Brain microvascular endothelial cell (primary cell): ENCODE measurements at regions not wholly inside any gene's neighbourhood (a gene's known extent, or its start where the extent isn't known, plus 50 kb on each side); places are given as distances from the start of the nearest gene placed in this dataset.

Experiments
- DNase-seq: peaks from one replicate; pipeline ENCODE4 v3.0.0-alpha.2; 2020
- H3K27ac ChIP-seq: fragments of 250-450 bp; sonication (Bioruptor Pico); 2 replicates; pipeline ENCODE4 v1.5.1; 2020; ENCODE audit warnings: mild to moderate bottlenecking, moderate library complexity
- H3K27me3 ChIP-seq: fragments of 250-450 bp; sonication (Bioruptor Pico); replicated peaks from 2 replicates; pipeline ENCODE4 v1.5.1; 2020; ENCODE audit warnings: mild to moderate bottlenecking
- H3K36me3 ChIP-seq: fragments of 250-450 bp; sonication (Bioruptor Pico); replicated peaks from 2 replicates; pipeline ENCODE4 v1.5.1; 2020; ENCODE audit warnings: mild to moderate bottlenecking
- H3K4me3 ChIP-seq: 2 replicates; pipeline ENCODE4 v1.5.1; 2011; ENCODE audit warnings: low read depth, mild to moderate bottlenecking, control low read depth, low read length, moderate library complexity
- CTCF ChIP-seq: IDR thresholded peaks from 2 replicates; pipeline ENCODE4 v1.5.1; 2011; ENCODE audit warnings: low read depth, mild to moderate bottlenecking, moderate library complexity, low read length, control low read depth, inconsistent platforms; ENCODE audit errors: missing control alignments
- in situ Hi-C: cut with HindIII; loops from 2 replicates; pipeline ENCODE4 v1.10.0; 2017; ENCODE audit warnings: low sequenced_read_pairs, low pct_ligation_motif_present

- no peak for TF ChIP-seq CTCF
- no peaks in the 10 kb centered on the region for H3K36me3 ChIP-seq
- H3K27me3 ChIP-seq: no peaks in the 10 kb centered on the region
- DNase-seq: no peak
- H3K4me3 ChIP-seq: no peak overlapping the region
- in situ Hi-C loops: no loop called here
- H3K27ac ChIP-seq: no peak overlapping the region
Measured at GRCh38 chr7:9175871-9176270, 742.5 kb downstream of the NXPH1 start.

GRCh38 chr7:9181356-9181755 lies 747.9 kb downstream of the NXPH1 start:
- DNase-seq: no peak
- Histone ChIP-seq H3K27ac (no peak overlapping the region), H3K36me3 (no peaks in the 10 kb centered on the region), H3K4me3 (no peak overlapping the region), H3K27me3 (no peaks in the 10 kb centered on the region)
- no peak for TF ChIP-seq CTCF
- in situ Hi-C loops: no loop called here

- Histone ChIP-seq H3K27me3 (no peaks in the 10 kb centered on the region), H3K27ac (no peak overlapping the region), H3K4me3 (no peak overlapping the region), H3K36me3 (no peaks in the 10 kb centered on the region)
- DNase-seq: no peak
- no peak for TF ChIP-seq CTCF
- in situ Hi-C loops: no loop called here
Measured at GRCh38 chr7:9186730-9187129, 753.3 kb downstream of the NXPH1 start.

DNA sequence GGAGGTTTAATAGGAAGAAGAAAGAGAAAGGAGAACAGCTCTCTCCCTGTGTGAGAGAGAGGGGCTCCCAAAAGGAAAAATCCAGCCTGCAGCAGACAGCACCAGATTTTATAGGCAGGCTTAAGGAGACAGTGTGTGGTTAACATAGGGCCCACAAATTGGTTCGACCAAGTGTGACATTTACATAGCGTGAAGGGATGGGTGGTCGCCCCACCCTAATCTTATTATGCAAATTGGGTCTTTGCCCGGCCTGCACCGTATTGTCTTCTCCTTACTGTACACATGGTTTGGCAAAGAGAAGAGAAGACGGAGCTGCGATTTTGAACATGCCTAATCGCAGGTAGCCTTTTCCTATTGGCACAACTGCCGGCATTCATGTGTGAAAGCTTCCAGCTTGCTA lies 756.3 kb downstream of the NXPH1 start:
- Histone ChIP-seq H3K27me3 (no peaks in the 10 kb centered on the region), H3K4me3 (no peak overlapping the region), H3K36me3 (no peaks in the 10 kb centered on the region), H3K27ac (no peak overlapping the region)
- no peak for DNase-seq
- in situ Hi-C loops: no loop called here
- no peak for TF ChIP-seq CTCF

DNA sequence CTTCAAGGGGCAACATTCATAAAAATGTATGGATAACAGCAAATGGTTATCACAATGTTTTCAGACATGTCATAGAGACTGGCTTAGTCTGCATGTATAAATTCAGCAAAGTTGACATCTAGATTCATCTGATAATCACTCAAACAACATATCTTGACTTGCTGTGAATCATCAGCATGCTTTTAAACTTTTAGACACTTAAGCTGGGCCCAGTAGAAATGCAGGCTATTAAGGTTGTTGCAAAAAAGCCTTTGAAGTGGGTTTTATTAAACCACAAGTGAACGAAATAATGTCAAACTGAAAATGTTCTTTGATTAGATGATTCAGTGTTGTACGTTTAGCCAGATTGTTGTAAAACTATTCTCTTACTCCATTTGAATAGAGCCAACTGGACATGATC lies 759.6 kb downstream of the NXPH1 start:
- no peak for TF ChIP-seq CTCF
- in situ Hi-C loops: no loop called here
- no peak for DNase-seq
- no peak overlapping the region for H3K27ac ChIP-seq
- no peaks in the 10 kb centered on the region for H3K27me3 ChIP-seq
- H3K36me3 ChIP-seq: no peaks in the 10 kb centered on the region
- no peak overlapping the region for H3K4me3 ChIP-seq

DNA sequence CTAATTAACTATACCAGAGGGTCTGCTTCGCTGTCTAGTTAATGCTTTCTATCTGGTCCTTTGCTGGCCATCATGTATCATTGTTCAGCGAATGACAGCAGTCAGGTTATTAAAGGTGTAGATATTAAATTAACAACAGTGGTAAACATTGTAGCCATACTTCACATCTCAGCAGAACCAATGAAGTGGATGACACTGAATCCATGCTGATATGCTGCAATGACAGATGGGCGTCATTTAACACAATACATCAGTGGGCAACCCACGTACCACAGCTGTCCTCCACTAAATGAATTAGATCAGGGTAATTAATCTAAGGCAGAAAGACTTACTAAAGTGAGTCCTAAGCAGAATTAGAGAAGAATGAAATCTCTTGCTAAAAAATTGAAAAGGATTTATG lies 767.2 kb downstream of the NXPH1 start:
- in situ Hi-C loops: no loop called here
- Histone ChIP-seq H3K27ac (no peak overlapping the region), H3K27me3 (no peaks in the 10 kb centered on the region), H3K4me3 (no peak overlapping the region), H3K36me3 (no peaks in the 10 kb centered on the region)
- no peak for DNase-seq
- no peak for TF ChIP-seq CTCF
